Keratinocyte (primary cell): ENCODE measurements at regions not wholly inside any gene's neighbourhood (a gene's known extent, or its start where the extent isn't known, plus 50 kb on each side); places are given as distances from the start of the nearest gene placed in this dataset.

Source experiments
- EZH2 ChIP-seq: IDR thresholded peaks from one replicate; pipeline ENCODE4 v1.6.1; 2012; ENCODE audit warnings: inconsistent platforms, mild to moderate bottlenecking, low read length, moderate library complexity
- TF ChIP-seq, protein P1 (sequence below), 3 experiments: IDR thresholded peaks in 1 of 3; conservative IDR thresholded peaks in 1 of 3; optimal IDR thresholded peaks in 1 of 3; 2 replicates in 2 of 3; 3 replicates in 1 of 3; pipeline versions ENCODE3 to v1.5.1; 2011; ENCODE audit warnings: low read length in 3 of 3, mild to moderate bottlenecking in 3 of 3, moderate library complexity in 2 of 3, control low read depth in 1 of 3, inconsistent platforms in 1 of 3; ENCODE audit not compliant: insufficient read depth in 2 of 3; ENCODE audit errors: extremely low read depth in 1 of 3

GRCh38 chr5:93184041-93184440, 397.0 kb downstream of the NR2F1-AS1 start:
- TF ChIP-seq, protein P1, sequence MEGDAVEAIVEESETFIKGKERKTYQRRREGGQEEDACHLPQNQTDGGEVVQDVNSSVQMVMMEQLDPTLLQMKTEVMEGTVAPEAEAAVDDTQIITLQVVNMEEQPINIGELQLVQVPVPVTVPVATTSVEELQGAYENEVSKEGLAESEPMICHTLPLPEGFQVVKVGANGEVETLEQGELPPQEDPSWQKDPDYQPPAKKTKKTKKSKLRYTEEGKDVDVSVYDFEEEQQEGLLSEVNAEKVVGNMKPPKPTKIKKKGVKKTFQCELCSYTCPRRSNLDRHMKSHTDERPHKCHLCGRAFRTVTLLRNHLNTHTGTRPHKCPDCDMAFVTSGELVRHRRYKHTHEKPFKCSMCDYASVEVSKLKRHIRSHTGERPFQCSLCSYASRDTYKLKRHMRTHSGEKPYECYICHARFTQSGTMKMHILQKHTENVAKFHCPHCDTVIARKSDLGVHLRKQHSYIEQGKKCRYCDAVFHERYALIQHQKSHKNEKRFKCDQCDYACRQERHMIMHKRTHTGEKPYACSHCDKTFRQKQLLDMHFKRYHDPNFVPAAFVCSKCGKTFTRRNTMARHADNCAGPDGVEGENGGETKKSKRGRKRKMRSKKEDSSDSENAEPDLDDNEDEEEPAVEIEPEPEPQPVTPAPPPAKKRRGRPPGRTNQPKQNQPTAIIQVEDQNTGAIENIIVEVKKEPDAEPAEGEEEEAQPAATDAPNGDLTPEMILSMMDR (optimal IDR thresholded peaks at IDR 0.05 in 1 of 3, IDR thresholded peaks at IDR 0.05 in 1 of 3, conservative IDR thresholded peaks at IDR 0.05 in 1 of 3; ENCODE audit: extremely low read depth in 1 of 3, insufficient read depth in 2 of 3, low read length in 3 of 3) = no peak
- TF ChIP-seq EZH2 = no peak
